ENCODE measurements at regions not wholly inside any gene's neighbourhood (a gene's known extent, or its start where the extent isn't known, plus 50 kb on each side); places are given as distances from the start of the nearest gene placed in this dataset.

DNA sequence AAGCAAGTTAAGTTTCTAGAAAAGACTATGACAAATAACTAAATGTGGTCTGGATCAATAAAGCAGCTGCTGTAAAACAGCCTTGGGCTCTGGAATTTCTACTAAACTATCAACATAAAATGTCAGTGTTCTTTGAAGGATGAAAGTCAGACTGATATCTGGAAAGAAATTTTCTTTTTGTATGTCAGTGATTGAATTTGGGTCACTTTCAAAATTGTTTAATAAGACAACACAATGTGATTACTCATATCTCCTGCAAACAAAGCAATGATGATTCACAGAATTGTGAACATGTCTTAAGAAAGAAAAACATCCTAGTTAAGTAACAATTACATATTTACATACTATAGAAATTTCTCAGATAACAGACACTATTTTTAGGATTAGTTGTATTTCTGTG, 826.4 kb downstream of the PLA2G4A start:
- no peak overlapping the region for H3K4me3 ChIP-seq (ENCODE audit: low read length)
- H3K4me1 ChIP-seq (ENCODE audit: low read length), result no peaks in the 10 kb centered on the region
- H2AFZ ChIP-seq (ENCODE audit: low read length), result no peak overlapping the region
- H3K79me2 ChIP-seq (ENCODE audit: low read length), result no peaks in the 10 kb centered on the region
- no peaks in the 10 kb centered on the region for H4K20me1 ChIP-seq (ENCODE audit: insufficient read depth, low read length)
- H3K27me3 ChIP-seq (replicated peaks; ENCODE audit: insufficient read depth, low read length), result no peaks in the 10 kb centered on the region
- H3K9me2 ChIP-seq (replicated peaks; ENCODE audit: insufficient read depth, low read length), result no peaks in the 10 kb centered on the region
- no peak overlapping the region for H3K9ac ChIP-seq (ENCODE audit: low read length)
- no peaks in the 10 kb centered on the region for H3K36me3 ChIP-seq (replicated peaks; ENCODE audit: insufficient read depth, low read length)
- H3K27ac ChIP-seq (ENCODE audit: low read length), result no peak overlapping the region
- no peaks in the 10 kb centered on the region for H3K9me3 ChIP-seq (replicated peaks; ENCODE audit: insufficient read depth, low read length)
- no peak for DNase-seq
- H3K4me2 ChIP-seq (ENCODE audit: low read depth, low read length), result no peak overlapping the region
- TF ChIP-seq EZH2phosphoT487 (IDR thresholded peaks at IDR 0.05; ENCODE audit: low read length) (no peak), EZH2 (optimal IDR thresholded peaks at IDR 0.05; ENCODE audit: low read depth, low read length) (no peak)
- TF ChIP-seq, protein P1, sequence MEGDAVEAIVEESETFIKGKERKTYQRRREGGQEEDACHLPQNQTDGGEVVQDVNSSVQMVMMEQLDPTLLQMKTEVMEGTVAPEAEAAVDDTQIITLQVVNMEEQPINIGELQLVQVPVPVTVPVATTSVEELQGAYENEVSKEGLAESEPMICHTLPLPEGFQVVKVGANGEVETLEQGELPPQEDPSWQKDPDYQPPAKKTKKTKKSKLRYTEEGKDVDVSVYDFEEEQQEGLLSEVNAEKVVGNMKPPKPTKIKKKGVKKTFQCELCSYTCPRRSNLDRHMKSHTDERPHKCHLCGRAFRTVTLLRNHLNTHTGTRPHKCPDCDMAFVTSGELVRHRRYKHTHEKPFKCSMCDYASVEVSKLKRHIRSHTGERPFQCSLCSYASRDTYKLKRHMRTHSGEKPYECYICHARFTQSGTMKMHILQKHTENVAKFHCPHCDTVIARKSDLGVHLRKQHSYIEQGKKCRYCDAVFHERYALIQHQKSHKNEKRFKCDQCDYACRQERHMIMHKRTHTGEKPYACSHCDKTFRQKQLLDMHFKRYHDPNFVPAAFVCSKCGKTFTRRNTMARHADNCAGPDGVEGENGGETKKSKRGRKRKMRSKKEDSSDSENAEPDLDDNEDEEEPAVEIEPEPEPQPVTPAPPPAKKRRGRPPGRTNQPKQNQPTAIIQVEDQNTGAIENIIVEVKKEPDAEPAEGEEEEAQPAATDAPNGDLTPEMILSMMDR (IDR thresholded peaks at IDR 0.05; ENCODE audit: low read length), result no peak
- no peaks in the 10 kb centered on the region for H3F3A ChIP-seq (ENCODE audit: insufficient read depth, low read length)

DNA sequence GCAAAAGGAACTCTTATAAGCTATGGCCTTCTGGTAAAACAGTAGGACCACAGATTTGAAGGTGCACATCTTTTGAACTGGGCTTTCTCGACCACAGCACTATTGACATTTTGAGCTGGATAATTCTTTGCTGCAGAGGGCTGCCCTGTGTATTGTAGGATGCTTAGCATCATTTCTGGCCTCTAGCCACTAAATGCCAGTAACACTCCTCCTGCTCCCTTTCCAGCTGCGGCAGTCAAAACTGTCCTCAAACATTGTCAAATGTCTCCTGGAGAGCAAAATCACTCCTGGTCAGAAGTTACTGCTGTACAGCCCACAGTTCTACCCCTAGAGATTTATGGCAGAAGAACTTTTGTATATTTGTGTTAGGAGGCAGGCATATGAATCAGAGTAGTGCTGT, 836.7 kb downstream of the PLA2G4A start:
- no peak overlapping the region for H3K4me3 ChIP-seq (ENCODE audit: low read length)
- no peaks in the 10 kb centered on the region for H3K9me3 ChIP-seq (replicated peaks; ENCODE audit: insufficient read depth, low read length)

DNA sequence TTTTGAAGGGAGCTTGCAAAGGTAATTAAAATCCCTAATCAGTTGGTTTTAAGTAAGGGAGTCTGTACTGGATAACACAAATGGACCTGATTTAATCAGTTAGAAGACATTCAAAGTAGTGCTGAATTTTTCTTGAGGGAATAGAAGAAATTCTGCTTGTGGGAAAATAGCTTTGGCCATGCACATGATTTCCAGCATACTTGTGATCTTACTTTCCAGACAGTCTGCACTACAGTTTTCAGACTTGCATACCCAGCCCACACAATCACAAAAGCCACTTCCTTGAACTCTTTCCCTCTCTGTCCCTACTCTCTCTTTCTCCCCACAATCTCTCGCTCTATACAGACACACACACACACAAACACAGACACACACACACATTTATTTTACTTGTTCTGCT, 852.1 kb downstream of the PLA2G4A start:
- TF ChIP-seq, protein P1 (IDR thresholded peaks at IDR 0.05; ENCODE audit: low read length), result no peak
- TF ChIP-seq EZH2phosphoT487 (IDR thresholded peaks at IDR 0.05; ENCODE audit: low read length) (no peak), EZH2 (optimal IDR thresholded peaks at IDR 0.05; ENCODE audit: low read depth, low read length) (no peak)
- no peak overlapping the region for H3K27ac ChIP-seq (ENCODE audit: low read length)
- H3K36me3 ChIP-seq (replicated peaks; ENCODE audit: insufficient read depth, low read length), result no peaks in the 10 kb centered on the region
- H2AFZ ChIP-seq (ENCODE audit: low read length), result no peak overlapping the region
- no peak for DNase-seq
- no peaks in the 10 kb centered on the region for H3K9me2 ChIP-seq (replicated peaks; ENCODE audit: insufficient read depth, low read length)
- H4K20me1 ChIP-seq (ENCODE audit: insufficient read depth, low read length), result no peaks in the 10 kb centered on the region
- H3K79me2 ChIP-seq (ENCODE audit: low read length), result no peaks in the 10 kb centered on the region
- H3K4me2 ChIP-seq (ENCODE audit: low read depth, low read length), result no peak overlapping the region
- H3K4me1 ChIP-seq (ENCODE audit: low read length), result no peaks in the 10 kb centered on the region
- H3K4me3 ChIP-seq (ENCODE audit: low read length), result no peak overlapping the region
- no peaks in the 10 kb centered on the region for H3K27me3 ChIP-seq (replicated peaks; ENCODE audit: insufficient read depth, low read length)
- no peaks in the 10 kb centered on the region for H3F3A ChIP-seq (ENCODE audit: insufficient read depth, low read length)
- H3K9ac ChIP-seq (ENCODE audit: low read length), result no peak overlapping the region
- H3K9me3 ChIP-seq (replicated peaks; ENCODE audit: insufficient read depth, low read length), result no peaks in the 10 kb centered on the region

More for the DNA sequence above, 836.7 kb downstream of the PLA2G4A start:
- Histone ChIP-seq H3K27me3 (replicated peaks; ENCODE audit: insufficient read depth, low read length) (no peaks in the 10 kb centered on the region), H3K9me2 (replicated peaks; ENCODE audit: insufficient read depth, low read length) (no peaks in the 10 kb centered on the region), H3K4me1 (ENCODE audit: low read length) (no peaks in the 10 kb centered on the region), H2AFZ (ENCODE audit: low read length) (no peak overlapping the region), H4K20me1 (ENCODE audit: insufficient read depth, low read length) (no peaks in the 10 kb centered on the region), H3K4me2 (ENCODE audit: low read depth, low read length) (no peak overlapping the region), H3F3A (ENCODE audit: insufficient read depth, low read length) (no peaks in the 10 kb centered on the region), H3K27ac (ENCODE audit: low read length) (no peak overlapping the region), H3K9ac (ENCODE audit: low read length) (no peak overlapping the region), H3K79me2 (ENCODE audit: low read length) (no peaks in the 10 kb centered on the region), H3K36me3 (replicated peaks; ENCODE audit: insufficient read depth, low read length) (no peaks in the 10 kb centered on the region)
- TF ChIP-seq EZH2phosphoT487 (IDR thresholded peaks at IDR 0.05; ENCODE audit: low read length), result no peak
- TF ChIP-seq, protein P1 (IDR thresholded peaks at IDR 0.05; ENCODE audit: low read length), result no peak
- no peak for TF ChIP-seq EZH2 (optimal IDR thresholded peaks at IDR 0.05; ENCODE audit: low read depth, low read length)
- no peak for DNase-seq

Data from MM.1S (cell line).